H9 (cell line): ENCODE measurements at regions not wholly inside any gene's neighbourhood (a gene's known extent, or its start where the extent isn't known, plus 50 kb on each side); places are given as distances from the start of the nearest gene placed in this dataset.

Source experiments
- DNase-seq: peaks from one replicate; pipeline ENCODE4 v3.0.0-alpha.2; 2017
- H2AFZ ChIP-seq: one replicate; pipeline ENCODE4 v1.6.1; 2013; ENCODE audit warnings: mild to moderate bottlenecking, low read length, control low read depth, moderate library complexity
- H2AK5ac ChIP-seq: 2 replicates; pipeline ENCODE4 v1.6.1; 2013; ENCODE audit warnings: low read length, control low read depth, mixed read lengths; ENCODE audit not compliant: insufficient read length
- H2BK120ac ChIP-seq: one replicate; pipeline ENCODE4 v1.6.1; 2013; ENCODE audit warnings: low read depth, mild to moderate bottlenecking, low read length, control low read depth, inconsistent platforms; ENCODE audit not compliant: poor library complexity, severe bottlenecking
- H2BK12ac ChIP-seq: 2 replicates; pipeline ENCODE4 v1.6.1; 2013; ENCODE audit warnings: low read length, control low read depth, mixed read lengths, low read depth; ENCODE audit not compliant: insufficient read length
- H2BK15ac ChIP-seq: 2 replicates; pipeline ENCODE4 v1.6.1; 2013; ENCODE audit warnings: low read depth, low read length, control low read depth
- H2BK20ac ChIP-seq: one replicate; pipeline ENCODE4 v1.6.1; 2013; ENCODE audit warnings: low read depth, mild to moderate bottlenecking, low read length, control low read depth, inconsistent platforms; ENCODE audit not compliant: poor library complexity, severe bottlenecking
- H2BK5ac ChIP-seq: 2 replicates; pipeline ENCODE4 v1.6.1; 2013; ENCODE audit warnings: low read length, control low read depth, mixed read lengths; ENCODE audit not compliant: insufficient read length
- H3K14ac ChIP-seq: 2 replicates; pipeline ENCODE4 v1.6.1; 2013; ENCODE audit warnings: low read length, control low read depth; ENCODE audit not compliant: insufficient read depth
- H3K18ac ChIP-seq: 2 replicates; pipeline ENCODE4 v1.6.1; 2013; ENCODE audit warnings: low read depth, mild to moderate bottlenecking, mixed read lengths, low read length, control low read depth; ENCODE audit not compliant: insufficient read length
- H3K23ac ChIP-seq: 2 replicates; pipeline ENCODE4 v1.6.1; 2013; ENCODE audit warnings: low read length, control low read depth, mixed read lengths, low read depth; ENCODE audit not compliant: insufficient read length
- H3K23me2 ChIP-seq: 2 replicates; pipeline ENCODE4 v1.6.1; 2013; ENCODE audit warnings: low read depth, mild to moderate bottlenecking, mixed read lengths, low read length, control low read depth; ENCODE audit not compliant: insufficient read length, poor library complexity, severe bottlenecking
- H3K27ac ChIP-seq: 2 replicates; pipeline ENCODE4 v1.5.1; 2013; ENCODE audit warnings: low read length, control low read depth, mixed read lengths, low read depth; ENCODE audit not compliant: insufficient read length
- H3K27me3 ChIP-seq: 2 replicates; pipeline ENCODE4 v1.6.1; 2013; ENCODE audit warnings: low read length, control low read depth, inconsistent platforms; ENCODE audit not compliant: insufficient read depth
- H3K4ac ChIP-seq: 2 replicates; pipeline ENCODE4 v1.6.1; 2013; ENCODE audit warnings: low read depth, mild to moderate bottlenecking, control low read depth, inconsistent platforms, low read length, moderate library complexity
- H3K4me1 ChIP-seq: 2 replicates; pipeline ENCODE4 v1.6.1; 2013; ENCODE audit warnings: low read length, control low read depth, inconsistent platforms; ENCODE audit not compliant: insufficient read depth
- H3K4me2 ChIP-seq: 2 replicates; pipeline ENCODE4 v1.6.1; 2013; ENCODE audit warnings: low read length, control low read depth, mixed read lengths; ENCODE audit not compliant: insufficient read length, insufficient read depth
- H3K56ac ChIP-seq: 2 replicates; pipeline ENCODE4 v1.6.1; 2013; ENCODE audit warnings: low read depth, mild to moderate bottlenecking, mixed read lengths, low read length, control low read depth; ENCODE audit not compliant: insufficient read length
- H3K79me1 ChIP-seq: 2 replicates; pipeline ENCODE4 v1.6.1; 2013; ENCODE audit warnings: low read depth, mild to moderate bottlenecking, moderate library complexity, low read length, control low read depth, inconsistent platforms; ENCODE audit not compliant: insufficient read depth, poor library complexity, severe bottlenecking
- H3K79me2 ChIP-seq: 2 replicates; pipeline ENCODE4 v1.6.1; 2013; ENCODE audit warnings: low read length, control low read depth, inconsistent platforms; ENCODE audit not compliant: insufficient read depth
- H3K9ac ChIP-seq: 2 replicates; pipeline ENCODE4 v1.6.1; 2013; ENCODE audit warnings: low read length, control low read depth, mixed read lengths; ENCODE audit not compliant: insufficient read length; ENCODE audit errors: extremely low read depth
- H3K9me3 ChIP-seq: one replicate; pipeline ENCODE4 v1.6.1; 2013; ENCODE audit warnings: low read depth, low read length, inconsistent platforms; ENCODE audit not compliant: control insufficient read depth
- H3T11ph ChIP-seq: one replicate; pipeline ENCODE4 v1.6.1; 2013; ENCODE audit warnings: mild to moderate bottlenecking, low read length, control low read depth, inconsistent platforms
- H4K20me1 ChIP-seq: one replicate; pipeline ENCODE4 v1.6.1; 2013; ENCODE audit not compliant: control insufficient read depth, insufficient read length, insufficient read depth
- H4K5ac ChIP-seq: 2 replicates; pipeline ENCODE4 v1.6.1; 2013; ENCODE audit warnings: low read depth, mild to moderate bottlenecking, mixed read lengths, low read length, control low read depth; ENCODE audit not compliant: insufficient read length
- H4K8ac ChIP-seq: replicated peaks from 2 replicates; pipeline ENCODE4 v1.6.1; 2013; ENCODE audit warnings: low read length, control low read depth, mixed read lengths, low read depth; ENCODE audit not compliant: insufficient read length
- H4K91ac ChIP-seq: 2 replicates; pipeline ENCODE4 v1.6.1; 2013; ENCODE audit warnings: low read depth, mild to moderate bottlenecking, moderate library complexity, mixed read lengths, low read length, control low read depth; ENCODE audit not compliant: insufficient read length
- H3K27ac Mint-ChIP-seq, 3 experiments: 2 replicates in 2 of 3; 3 replicates in 1 of 3; pipeline ENCODE4 v1.8.0; 2020 to 2021; ENCODE audit warnings: mixed read lengths in 3 of 3, mild to moderate bottlenecking in 1 of 3, moderate library complexity in 1 of 3
- H3K27me3 Mint-ChIP-seq: 2 replicates; pipeline ENCODE4 v1.8.0; 2021; ENCODE audit warnings: low read depth, mild to moderate bottlenecking, moderate library complexity, mixed read lengths
- H3K36me3 Mint-ChIP-seq, 3 experiments: 2 replicates in 2 of 3; 3 replicates in 1 of 3; pipeline ENCODE4 v1.8.0; 2020 to 2021; ENCODE audit warnings: low read depth in 3 of 3, mixed read lengths in 3 of 3; ENCODE audit not compliant: insufficient read depth in 1 of 3
- H3K4me1 Mint-ChIP-seq, 2 experiments: 2 replicates each; pipeline ENCODE4 v1.8.0; 2020; ENCODE audit warnings: mixed read lengths in 2 of 2
- H3K4me3 Mint-ChIP-seq, 2 experiments: 2 replicates in 1 of 2; 3 replicates in 1 of 2; pipeline ENCODE4 v1.8.0; 2020 to 2021; ENCODE audit warnings: mild to moderate bottlenecking in 2 of 2, mixed read lengths in 2 of 2, moderate library complexity in 1 of 2
- H3K9me3 Mint-ChIP-seq, 2 experiments: 2 replicates in 1 of 2; 3 replicates in 1 of 2; pipeline ENCODE4 v1.8.0; 2020; ENCODE audit warnings: mild to moderate bottlenecking in 2 of 2, mixed read lengths in 2 of 2, moderate library complexity in 1 of 2
- WGBS: extraction: QIAGEN DNeasy Blood & Tissue Kit; methylation state at CpG from one replicate; pipeline ENCODE4 v1.1.7; 2013; ENCODE audit warnings: missing lambda C conversion rate, low lambda C conversion rate, mixed read lengths; ENCODE audit not compliant: insufficient read length; ENCODE audit errors: extremely low coverage; 5-methylcytosine and 5-hydroxymethylcytosine counted together
- TF ChIP-seq, protein P1 (sequence below): fragments of 200-600 bp; sonication (generic); conservative IDR thresholded peaks from 3 replicates; pipeline ENCODE4 v1.8.0; 2021; ENCODE audit warnings: antibody characterized with exemption, mild to moderate bottlenecking

DNA sequence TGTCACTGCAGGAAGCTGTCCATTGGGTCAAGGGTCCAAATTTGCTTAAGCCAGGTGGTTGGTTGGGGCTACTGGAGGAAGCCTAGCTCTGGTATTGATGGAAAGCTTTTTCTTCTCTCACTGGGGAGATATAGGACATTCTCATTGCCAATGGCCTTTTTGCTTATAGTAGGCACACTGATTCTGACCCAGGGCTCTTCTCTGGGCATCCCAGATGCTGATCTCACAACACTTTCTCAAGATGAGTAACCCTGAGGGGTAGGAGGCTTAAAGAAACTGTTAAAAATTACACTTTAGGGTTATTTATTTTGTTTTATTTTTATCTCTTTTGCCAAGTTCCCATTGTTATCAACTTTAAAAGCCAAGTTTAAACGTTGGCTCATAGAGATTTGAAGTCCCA is 337.8 kb downstream of the LRRC3B start:
- H4K8ac ChIP-seq: no peak overlapping the region
- H3T11ph ChIP-seq: no peak overlapping the region
- H3K23me2 ChIP-seq: no peaks in the 10 kb centered on the region
- no peak overlapping the region for H2BK5ac ChIP-seq
- H3K23ac ChIP-seq: no peak overlapping the region
- no peak overlapping the region for H3K9ac ChIP-seq
- no peaks in the 10 kb centered on the region for H3K9me3 ChIP-seq
- TF ChIP-seq, protein P1, sequence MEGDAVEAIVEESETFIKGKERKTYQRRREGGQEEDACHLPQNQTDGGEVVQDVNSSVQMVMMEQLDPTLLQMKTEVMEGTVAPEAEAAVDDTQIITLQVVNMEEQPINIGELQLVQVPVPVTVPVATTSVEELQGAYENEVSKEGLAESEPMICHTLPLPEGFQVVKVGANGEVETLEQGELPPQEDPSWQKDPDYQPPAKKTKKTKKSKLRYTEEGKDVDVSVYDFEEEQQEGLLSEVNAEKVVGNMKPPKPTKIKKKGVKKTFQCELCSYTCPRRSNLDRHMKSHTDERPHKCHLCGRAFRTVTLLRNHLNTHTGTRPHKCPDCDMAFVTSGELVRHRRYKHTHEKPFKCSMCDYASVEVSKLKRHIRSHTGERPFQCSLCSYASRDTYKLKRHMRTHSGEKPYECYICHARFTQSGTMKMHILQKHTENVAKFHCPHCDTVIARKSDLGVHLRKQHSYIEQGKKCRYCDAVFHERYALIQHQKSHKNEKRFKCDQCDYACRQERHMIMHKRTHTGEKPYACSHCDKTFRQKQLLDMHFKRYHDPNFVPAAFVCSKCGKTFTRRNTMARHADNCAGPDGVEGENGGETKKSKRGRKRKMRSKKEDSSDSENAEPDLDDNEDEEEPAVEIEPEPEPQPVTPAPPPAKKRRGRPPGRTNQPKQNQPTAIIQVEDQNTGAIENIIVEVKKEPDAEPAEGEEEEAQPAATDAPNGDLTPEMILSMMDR: no peak
- Mint-ChIP-seq H3K4me3 (no peak overlapping the region), H3K27ac (no peak overlapping the region), H3K9me3 (peaks cover 0 to 17% of the 10 kb centered on the region in 2 experiments; a peak in 4 of 5 replicates), H3K36me3 (peaks cover 0 to 4% (median 3%) of the 10 kb centered on the region in 3 experiments; a peak in 2 of 7 replicates), H3K27me3 (no peaks in the 10 kb centered on the region; the same call in 1 of the 2 replicates), H3K4me1 (no peaks in the 10 kb centered on the region)
- no peak overlapping the region for H3K56ac ChIP-seq
- H4K20me1 ChIP-seq: no peaks in the 10 kb centered on the region
- no peak for DNase-seq
- H2BK120ac ChIP-seq: no peak overlapping the region
- no peak overlapping the region for H2AK5ac ChIP-seq
- H3K79me1 ChIP-seq: no peaks in the 10 kb centered on the region
- H2BK15ac ChIP-seq: no peak overlapping the region
- no peak overlapping the region for H3K18ac ChIP-seq
- no peak overlapping the region for H4K5ac ChIP-seq
- H3K4me2 ChIP-seq: no peak overlapping the region
- no peak overlapping the region for H2BK12ac ChIP-seq
- H2BK20ac ChIP-seq: no peak overlapping the region
- no peak overlapping the region for H4K91ac ChIP-seq
- no peak overlapping the region for H2AFZ ChIP-seq
- H3K27ac ChIP-seq: no peak overlapping the region
- no peaks in the 10 kb centered on the region for H3K79me2 ChIP-seq
- H3K14ac ChIP-seq: no peak overlapping the region
- H3K27me3 ChIP-seq: no peaks in the 10 kb centered on the region
- H3K4ac ChIP-seq: no peak overlapping the region
- no peaks in the 10 kb centered on the region for H3K4me1 ChIP-seq
- no CpG with 5 or more reads among the region's 1 CpG for WGBS
